Neural cell (in vitro differentiated cells): ENCODE measurements at regions not wholly inside any gene's neighbourhood (a gene's known extent, or its start where the extent isn't known, plus 50 kb on each side); places are given as distances from the start of the nearest gene placed in this dataset.

ENCODE experiments used
- CTCF ChIP-seq: fragments of 450-650 bp; IDR thresholded peaks from 2 replicates; pipeline ENCODE4 v1.5.1; 2014; ENCODE audit warnings: antibody characterized with exemption, mild to moderate bottlenecking, moderate library complexity; ENCODE audit not compliant: poor library complexity, severe bottlenecking
- EP300 ChIP-seq: fragments of 450-650 bp; conservative IDR thresholded peaks from 2 replicates; pipeline ENCODE4 v1.6.1; 2014; ENCODE audit warnings: antibody characterized with exemption, mild to moderate bottlenecking, moderate library complexity; ENCODE audit not compliant: poor library complexity, severe bottlenecking
- EZH2 ChIP-seq: fragments of 200-600, 300-800 bp; shearing (Covaris generic), sonication (generic); IDR thresholded peaks from 2 replicates; pipeline ENCODE4 v1.6.1; 2014; ENCODE audit warnings: antibody characterized with exemption, low read length, borderline replicate concordance, mild to moderate bottlenecking; ENCODE audit not compliant: insufficient read depth, poor library complexity, severe bottlenecking
- REST ChIP-seq: IDR thresholded peaks from 2 replicates; pipeline ENCODE4 v1.6.1; 2012; ENCODE audit warnings: borderline replicate concordance
- TAF1 ChIP-seq: IDR thresholded peaks from 2 replicates; pipeline ENCODE4 v1.6.1; 2012; ENCODE audit warnings: low read depth

GRCh38 chr21:36601362-36601761, 97.6 kb upstream of the SIM2 start:
- TF ChIP-seq EP300: no peak
- no peak for TF ChIP-seq TAF1
- no peak for TF ChIP-seq CTCF
- no peak for TF ChIP-seq REST
- TF ChIP-seq EZH2: no peak
